ENCODE measurements at regions not wholly inside any gene's neighbourhood (a gene's known extent, or its start where the extent isn't known, plus 50 kb on each side); places are given as distances from the start of the nearest gene placed in this dataset.
"Not testable (repeated sequence)": the region's sequence is repeated elsewhere in the genome, so short reads cannot be mapped to it uniquely, and the experiment has no call there.

DNA sequence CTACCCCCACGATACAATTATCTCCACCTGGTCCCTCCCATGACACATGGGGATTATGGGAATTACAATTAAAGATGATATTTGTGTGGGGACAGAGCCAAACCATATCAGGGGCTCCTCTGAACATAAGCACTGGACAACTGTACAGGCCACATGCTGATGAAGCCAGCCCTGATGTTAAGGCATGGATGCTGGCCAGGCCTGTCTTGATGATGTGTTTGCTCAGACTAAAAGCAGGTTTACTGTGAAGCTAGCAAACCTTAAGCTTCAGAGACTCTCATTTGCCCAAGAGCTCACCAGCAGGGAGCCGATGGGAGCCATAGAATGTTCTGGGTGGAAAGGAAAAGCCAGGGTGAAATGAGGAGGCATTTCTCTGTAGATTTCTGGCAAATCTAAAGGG is 135.3 kb upstream of the KCNK1 start:
- no peak for DNase-seq

DNA sequence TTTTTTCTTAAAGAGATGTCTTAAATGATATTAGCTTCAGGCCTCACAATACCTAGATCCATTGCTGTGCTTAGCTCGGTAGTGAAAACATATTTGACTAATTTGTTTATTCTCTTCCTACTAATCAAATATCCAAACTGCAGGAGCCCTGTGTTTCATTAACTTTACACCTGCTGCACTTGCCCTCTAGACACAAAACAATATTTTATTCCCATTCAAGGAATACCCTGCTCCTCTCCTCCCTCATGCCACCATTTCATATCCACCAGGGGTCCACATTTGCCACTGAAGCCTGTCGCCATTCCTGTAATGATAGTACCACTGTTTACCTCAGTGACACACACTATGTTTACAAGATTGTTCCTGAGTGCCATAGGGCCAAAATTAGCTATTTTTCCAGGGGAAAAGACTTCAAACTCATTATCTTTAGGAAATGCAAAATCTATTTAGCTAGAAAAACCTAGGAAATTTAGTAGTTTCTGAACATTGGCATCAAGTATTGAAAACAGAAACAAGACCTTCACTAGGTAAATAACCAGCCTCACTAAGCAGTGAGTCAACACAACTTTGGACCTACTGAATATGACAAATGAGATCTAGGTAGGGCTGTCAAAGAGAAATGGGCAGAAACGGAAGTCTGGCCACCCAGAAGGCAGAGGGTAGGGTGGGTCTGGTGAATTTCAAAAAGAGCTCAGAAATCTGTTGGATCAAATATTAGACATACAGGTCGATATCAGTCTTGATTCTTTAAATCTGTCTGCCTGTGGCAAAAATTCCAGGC is 134.6 kb upstream of the KCNK1 start:
- no peak for DNase-seq

- DNase-seq = no peak
These were observed 133.7 kb upstream of the KCNK1 start for GRCh38 chr1:233480198-233480597.

DNA sequence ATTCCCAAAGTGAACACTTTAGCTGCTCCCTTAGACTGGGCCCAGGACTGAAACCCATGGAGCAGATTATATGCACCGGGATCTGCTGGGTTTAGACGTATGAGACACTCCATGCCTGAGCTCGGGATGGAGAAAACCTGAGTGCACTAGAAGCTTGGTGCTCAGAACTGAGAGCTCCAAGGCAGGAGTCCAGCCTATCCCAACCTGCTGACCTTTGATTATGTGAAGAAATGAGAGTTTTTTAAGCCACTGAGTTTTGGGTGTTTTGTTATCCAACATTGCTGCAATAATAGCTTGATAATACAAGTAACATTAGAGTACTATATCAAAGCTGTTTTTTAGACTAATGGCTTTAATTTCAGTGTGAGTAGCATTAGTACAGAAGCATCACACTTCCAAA is 131.5 kb upstream of the KCNK1 start:
- DNase-seq = no peak

- no peak for DNase-seq
These were observed 128.5 kb upstream of the KCNK1 start for GRCh38 chr1:233485385-233485784.

GRCh38 chr1:233485809-233486398 is 128.0 kb upstream of the KCNK1 start:
- DNase-seq = no peak

- DNase-seq = no peak
These were observed 126.5 kb upstream of the KCNK1 start for GRCh38 chr1:233487408-233487807.

DNA sequence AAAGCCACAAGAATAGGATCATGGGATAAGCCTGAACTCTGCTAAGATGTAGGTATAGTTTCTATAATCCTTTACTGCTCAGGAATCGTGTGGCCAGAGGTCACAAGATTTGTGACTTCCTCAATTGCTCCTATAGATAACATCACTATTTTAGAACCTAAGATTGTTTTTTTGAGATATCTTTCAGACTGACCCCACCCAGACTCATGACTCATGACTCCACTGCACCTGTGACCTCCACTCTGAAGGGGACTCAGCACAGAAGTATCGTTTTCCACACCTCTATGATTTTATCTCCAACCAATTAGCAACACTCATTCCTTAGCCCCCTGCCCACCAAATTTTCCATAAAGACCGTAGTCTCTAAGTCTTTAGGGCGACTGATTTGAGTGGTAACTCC is 124.5 kb upstream of the KCNK1 start:
- DNase-seq = no peak

DNA sequence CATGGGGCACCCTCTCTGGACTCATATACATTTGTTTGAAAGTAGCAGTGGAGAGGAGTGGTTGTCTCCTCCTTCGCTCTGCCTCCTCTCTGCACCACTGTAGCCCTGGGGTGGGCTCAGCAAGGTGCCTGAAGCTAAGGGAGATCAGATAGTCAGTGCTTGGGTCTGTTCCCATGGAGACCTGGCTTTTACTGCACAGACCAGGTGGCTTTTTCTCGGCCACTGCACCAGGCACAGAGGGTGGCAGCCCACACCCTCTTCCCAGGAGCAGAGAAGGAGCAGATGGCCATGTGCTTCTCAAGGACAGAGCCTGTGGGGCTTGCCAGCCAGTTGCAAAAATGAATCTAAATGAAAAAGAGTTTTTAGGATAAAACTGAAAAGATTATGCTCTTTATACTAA is 123.4 kb upstream of the KCNK1 start:
- DNase-seq = no peak

DNA sequence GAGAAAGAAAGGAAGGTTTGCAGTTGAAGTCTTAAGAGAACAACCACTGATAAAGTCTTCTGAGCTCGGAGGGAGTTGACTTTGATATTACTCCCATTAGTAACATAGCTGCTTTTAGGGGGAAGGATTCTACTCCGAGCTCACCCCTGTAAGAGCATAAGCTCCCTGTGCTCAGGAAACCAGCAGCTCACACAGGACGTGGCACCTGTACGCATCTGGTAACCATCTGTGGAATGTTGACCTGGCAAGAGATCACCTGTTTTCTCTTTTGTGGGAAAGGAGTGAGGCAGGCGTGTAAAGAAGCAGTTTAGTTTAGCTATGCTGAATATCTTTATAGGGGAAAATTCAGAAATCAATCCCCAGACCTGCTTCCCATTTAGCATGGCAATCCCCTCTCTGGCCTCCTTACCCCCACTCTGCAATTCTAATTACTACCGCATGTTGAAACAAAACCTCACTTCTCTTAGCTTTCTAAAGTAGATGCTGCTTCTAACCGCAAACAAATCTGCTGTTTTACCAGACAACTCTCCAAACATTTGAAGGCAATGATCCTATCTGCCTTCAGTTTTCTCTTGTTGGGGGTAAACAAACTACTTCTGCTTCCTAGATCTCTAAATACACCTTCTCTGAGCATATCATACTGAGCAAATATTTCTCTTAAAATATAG is 121.8 kb upstream of the KCNK1 start:
- DNase-seq = no peak

DNA sequence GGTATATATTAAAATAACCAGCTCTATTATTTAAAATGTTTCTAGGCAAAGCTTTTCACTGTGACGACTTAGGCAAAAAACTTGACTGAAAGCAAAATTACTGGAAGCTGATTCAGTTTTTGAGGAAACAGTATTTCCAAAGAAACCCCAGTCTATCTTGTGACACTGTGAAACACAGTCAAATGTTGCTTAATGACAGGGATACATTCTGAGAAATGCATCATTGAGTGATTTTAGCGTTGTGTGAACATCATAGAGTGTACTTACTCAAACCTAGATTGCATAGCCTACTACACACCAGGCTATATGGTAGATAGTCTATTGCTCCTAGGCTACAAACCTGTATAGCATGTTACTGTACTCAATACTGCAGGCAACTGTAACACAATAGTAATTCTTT is 116.9 kb upstream of the KCNK1 start:
- no peak for DNase-seq

DNA sequence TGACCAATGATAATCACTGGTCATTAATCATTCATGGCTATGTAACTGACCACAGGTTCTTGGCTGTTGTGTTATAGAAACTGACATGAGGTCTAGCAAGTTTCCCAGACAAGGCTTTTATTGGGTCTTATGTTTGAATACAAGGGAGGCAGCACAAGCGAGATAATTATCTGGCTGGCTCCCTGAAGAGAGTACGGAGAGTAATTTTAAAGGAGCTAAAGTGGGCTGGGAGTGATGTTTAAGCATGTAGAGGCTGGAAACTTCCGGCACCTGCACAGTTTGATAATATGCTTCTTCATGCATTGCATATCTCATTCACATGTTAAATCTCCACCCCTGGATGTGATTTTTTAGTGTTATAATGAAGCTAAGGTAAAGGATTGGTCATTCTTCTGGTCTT is 116.2 kb upstream of the KCNK1 start:
- no peak for DNase-seq

- no peak for DNase-seq
These were observed 113.8 kb upstream of the KCNK1 start for GRCh38 chr1:233500106-233500505.

- DNase-seq = no peak
These were observed 110.4 kb upstream of the KCNK1 start for GRCh38 chr1:233503366-233503954.

DNA sequence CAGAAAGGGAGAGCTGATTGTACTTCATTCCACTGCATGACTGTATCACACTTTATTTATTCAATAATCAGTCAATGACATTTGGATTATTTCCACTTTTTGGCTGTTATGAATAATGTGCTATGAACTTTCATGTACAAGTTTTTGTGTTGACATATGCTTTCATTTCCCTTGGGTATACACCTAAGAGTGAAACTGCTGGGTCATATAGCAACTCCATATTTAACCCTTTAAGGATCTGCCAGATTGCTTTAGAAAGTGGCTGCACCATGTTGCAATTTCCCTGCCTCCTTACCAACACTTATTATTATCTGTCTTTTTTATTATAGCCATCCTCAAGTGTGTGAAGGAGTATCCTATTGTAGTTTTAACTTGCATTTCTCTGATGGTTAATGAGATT is 108.8 kb upstream of the KCNK1 start:
- no peak for DNase-seq

GRCh38 chr1:233505889-233506288 is 108.0 kb upstream of the KCNK1 start:
- DNase-seq = not testable (repeated sequence)

DNA sequence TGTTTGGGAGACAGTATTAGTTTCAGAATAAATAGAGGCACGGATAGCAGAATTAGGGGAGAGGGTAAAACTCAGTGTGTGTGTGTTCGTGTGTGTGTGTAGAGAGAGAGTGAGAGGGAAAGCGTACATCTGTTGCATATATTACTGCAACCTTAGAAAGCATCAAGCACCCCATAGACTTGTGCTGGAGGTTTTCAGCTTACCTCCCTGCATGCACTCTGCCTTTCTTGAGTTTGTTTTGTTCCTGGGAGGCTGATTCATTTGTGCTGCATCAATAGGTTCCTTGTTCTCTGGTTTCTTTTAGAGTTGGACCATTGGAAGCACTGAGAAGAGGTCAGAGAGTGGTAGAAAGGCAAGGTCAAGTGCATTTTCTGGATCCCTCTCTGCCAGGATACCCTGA is 104.4 kb upstream of the KCNK1 start:
- DNase-seq = no peak

DNA sequence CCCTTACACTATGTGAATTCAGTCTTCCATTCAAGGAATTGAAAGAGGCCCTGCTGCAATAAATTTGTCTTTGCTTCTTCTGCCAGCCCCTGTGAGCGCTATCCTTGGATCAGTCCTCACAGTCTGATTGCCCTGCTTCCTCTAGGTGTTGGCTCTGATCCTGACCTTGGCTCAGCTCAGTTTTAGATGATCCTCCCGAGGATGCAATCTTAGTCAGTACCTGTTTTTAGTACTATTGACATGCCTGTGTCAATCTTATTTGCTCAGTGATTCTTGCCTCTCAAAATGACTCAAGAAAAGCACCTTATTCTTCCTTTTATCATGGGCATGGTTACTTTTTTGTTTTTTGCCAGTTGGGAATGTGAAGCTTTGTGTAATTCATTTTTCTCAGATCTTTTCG is 101.4 kb upstream of the KCNK1 start:
- no peak for DNase-seq

DNA sequence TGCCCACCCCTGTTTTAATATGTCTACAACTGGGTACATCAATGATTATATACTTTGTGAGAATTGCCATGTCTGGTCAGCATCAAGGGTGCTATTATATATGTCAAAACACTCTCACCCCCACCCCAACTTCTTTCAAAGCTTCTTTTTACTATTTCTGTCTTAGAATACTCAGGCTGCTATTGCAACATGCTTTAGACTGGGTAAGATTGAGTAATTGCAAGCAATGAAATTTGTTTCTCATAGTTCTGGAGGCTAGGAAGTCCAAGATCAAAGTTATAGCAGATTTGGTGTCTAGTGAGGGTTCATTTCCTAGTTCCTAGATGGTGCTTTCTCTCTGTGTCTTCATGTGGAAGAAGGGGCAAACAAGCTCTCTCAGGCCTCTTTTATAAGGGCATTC is 100.5 kb upstream of the KCNK1 start:
- DNase-seq = no peak

- no peak for DNase-seq
These were observed 98.9 kb upstream of the KCNK1 start for GRCh38 chr1:233514946-233515391.

DNA sequence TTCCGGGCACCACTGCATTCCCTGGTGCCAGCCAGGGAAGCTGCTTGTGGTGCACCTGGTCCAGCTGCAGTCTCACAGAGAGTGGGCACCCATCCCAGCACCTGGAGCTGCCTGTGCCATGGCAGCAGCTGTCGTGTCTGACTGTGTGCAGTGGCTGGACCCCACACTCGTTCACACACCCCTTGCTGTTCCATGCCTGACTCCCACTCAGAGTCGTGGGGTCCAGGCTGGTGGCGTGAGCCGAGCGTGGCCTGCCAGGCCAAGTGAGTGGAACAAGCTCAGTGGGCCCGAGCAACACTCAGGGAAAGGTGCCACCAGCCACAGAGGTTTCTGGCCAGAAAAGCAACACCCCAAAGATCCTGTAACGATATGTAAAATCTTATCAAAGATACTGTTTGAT is 97.2 kb upstream of the KCNK1 start:
- DNase-seq = no peak

- DNase-seq = no peak
These were observed 95.6 kb upstream of the KCNK1 start for GRCh38 chr1:233518344-233518743.

GRCh38 chr1:233520261-233521191 is 93.4 kb upstream of the KCNK1 start:
- no peak for DNase-seq
